ENCODE measurements at regions not wholly inside any gene's neighbourhood (a gene's known extent, or its start where the extent isn't known, plus 50 kb on each side); places are given as distances from the start of the nearest gene placed in this dataset.

DNA sequence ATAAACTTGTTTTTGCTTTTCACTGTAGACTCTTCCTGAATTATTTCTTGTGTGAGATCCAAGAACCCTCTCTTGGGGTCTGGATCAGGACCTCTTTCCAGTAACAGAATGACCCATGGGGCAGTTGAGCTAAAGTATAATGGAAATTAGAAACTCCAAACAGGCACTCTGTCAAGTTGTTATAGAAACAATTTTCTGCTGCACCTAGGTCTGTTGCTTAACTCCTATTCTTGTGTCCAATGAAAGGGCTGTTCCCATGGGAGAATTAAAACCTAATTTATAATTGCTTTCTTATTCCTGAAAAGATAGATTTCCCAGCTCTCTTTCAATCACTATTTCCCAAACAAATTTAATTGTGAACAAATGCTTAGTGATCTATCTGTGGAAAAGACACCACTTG is 1341.3 kb upstream of the PIK3C3 start:
- Histone ChIP-seq H3K36me3 (ENCODE audit: insufficient read depth, low read length) (no peaks in the 10 kb centered on the region), H3K4me3 (ENCODE audit: low read length) (no peak overlapping the region), H3K27me3 (ENCODE audit: low read length) (no peaks in the 10 kb centered on the region), H3K4me1 (ENCODE audit: low read length) (no peaks in the 10 kb centered on the region), H3K9ac (ENCODE audit: low read length) (no peak overlapping the region), H3K27ac (ENCODE audit: low read length) (no peak overlapping the region), H3K4me2 (ENCODE audit: low read depth, low read length, poor library complexity, severe bottlenecking) (no peak overlapping the region), H3K9me2 (replicated peaks; ENCODE audit: insufficient read depth, low read length) (no peaks in the 10 kb centered on the region), H2AFZ (ENCODE audit: low read length) (no peak overlapping the region), H3K9me3 (ENCODE audit: low read length) (peaks cover 24% of the 10 kb centered on the region), H4K20me1 (ENCODE audit: insufficient read depth, low read depth, low read length) (no peaks in the 10 kb centered on the region), H3K79me2 (ENCODE audit: low read length) (no peaks in the 10 kb centered on the region)
- no peak for DNase-seq

DNA sequence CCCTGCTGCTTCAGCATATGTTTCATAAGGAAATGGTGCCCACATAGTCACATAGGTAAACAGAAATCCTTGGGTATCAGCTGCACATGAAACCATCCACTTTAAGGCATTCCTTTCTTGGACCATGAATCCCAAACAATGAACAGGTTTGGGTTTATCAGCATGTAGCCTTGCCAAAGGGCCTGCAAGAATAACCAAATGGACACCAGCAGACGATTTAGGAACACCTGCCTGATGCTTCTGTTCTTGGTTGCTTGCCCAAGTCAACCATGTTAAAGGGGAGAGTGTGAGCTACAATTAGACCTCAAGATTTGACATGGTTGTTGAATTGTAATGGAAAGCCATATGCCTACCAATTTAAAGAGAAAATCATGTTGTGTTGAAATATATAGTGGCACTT is 1342.7 kb upstream of the PIK3C3 start:
- H4K20me1 ChIP-seq (ENCODE audit: insufficient read depth, low read depth, low read length) = no peaks in the 10 kb centered on the region
- no peaks in the 10 kb centered on the region for H3K79me2 ChIP-seq (ENCODE audit: low read length)
- H3K9me2 ChIP-seq (replicated peaks; ENCODE audit: insufficient read depth, low read length) = no peaks in the 10 kb centered on the region
- peaks cover 17% of the 10 kb centered on the region for H3K9me3 ChIP-seq (ENCODE audit: low read length)
- no peak overlapping the region for H3K9ac ChIP-seq (ENCODE audit: low read length)
- H3K4me2 ChIP-seq (ENCODE audit: low read depth, low read length, poor library complexity, severe bottlenecking) = no peak overlapping the region
- H3K27me3 ChIP-seq (ENCODE audit: low read length) = no peaks in the 10 kb centered on the region
- no peak for DNase-seq
- H3K4me3 ChIP-seq (ENCODE audit: low read length) = no peak overlapping the region
- H3K27ac ChIP-seq (ENCODE audit: low read length) = no peak overlapping the region
- no peak overlapping the region for H2AFZ ChIP-seq (ENCODE audit: low read length)
- H3K36me3 ChIP-seq (ENCODE audit: insufficient read depth, low read length) = no peaks in the 10 kb centered on the region
- no peaks in the 10 kb centered on the region for H3K4me1 ChIP-seq (ENCODE audit: low read length)

DNA sequence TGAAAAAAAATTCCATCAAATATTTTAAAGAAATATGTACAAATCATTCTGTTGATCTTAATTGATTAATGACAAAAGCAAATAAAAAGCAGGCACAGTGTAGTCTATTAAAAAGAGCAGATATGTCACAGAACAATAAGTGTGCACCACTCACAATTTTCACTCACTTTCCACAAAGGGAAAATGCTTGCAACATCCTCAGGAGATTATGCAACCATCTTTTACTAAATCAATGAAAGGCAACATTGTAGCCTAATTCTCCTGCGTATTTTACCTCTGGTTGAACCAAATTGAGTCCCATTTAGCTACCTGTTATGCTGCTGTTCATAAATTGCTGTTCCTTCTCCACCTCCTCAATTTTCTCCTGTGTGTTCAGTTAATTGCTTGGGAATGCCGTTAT is 1346.8 kb upstream of the PIK3C3 start:
- Histone ChIP-seq H3K9me2 (replicated peaks; ENCODE audit: insufficient read depth, low read length) (no peaks in the 10 kb centered on the region), H3K9ac (ENCODE audit: low read length) (no peak overlapping the region), H3K4me2 (ENCODE audit: low read depth, low read length, poor library complexity, severe bottlenecking) (no peak overlapping the region), H3K36me3 (ENCODE audit: insufficient read depth, low read length) (no peaks in the 10 kb centered on the region), H3K4me1 (ENCODE audit: low read length) (no peaks in the 10 kb centered on the region), H3K4me3 (ENCODE audit: low read length) (no peak overlapping the region), H3K27me3 (ENCODE audit: low read length) (no peaks in the 10 kb centered on the region), H3K79me2 (ENCODE audit: low read length) (no peaks in the 10 kb centered on the region), H2AFZ (ENCODE audit: low read length) (no peak overlapping the region), H4K20me1 (ENCODE audit: insufficient read depth, low read depth, low read length) (no peaks in the 10 kb centered on the region), H3K9me3 (ENCODE audit: low read length) (peaks cover 23% of the 10 kb centered on the region; the same call in 1 of the 2 replicates), H3K27ac (ENCODE audit: low read length) (no peak overlapping the region)
- no peak for DNase-seq

DNA sequence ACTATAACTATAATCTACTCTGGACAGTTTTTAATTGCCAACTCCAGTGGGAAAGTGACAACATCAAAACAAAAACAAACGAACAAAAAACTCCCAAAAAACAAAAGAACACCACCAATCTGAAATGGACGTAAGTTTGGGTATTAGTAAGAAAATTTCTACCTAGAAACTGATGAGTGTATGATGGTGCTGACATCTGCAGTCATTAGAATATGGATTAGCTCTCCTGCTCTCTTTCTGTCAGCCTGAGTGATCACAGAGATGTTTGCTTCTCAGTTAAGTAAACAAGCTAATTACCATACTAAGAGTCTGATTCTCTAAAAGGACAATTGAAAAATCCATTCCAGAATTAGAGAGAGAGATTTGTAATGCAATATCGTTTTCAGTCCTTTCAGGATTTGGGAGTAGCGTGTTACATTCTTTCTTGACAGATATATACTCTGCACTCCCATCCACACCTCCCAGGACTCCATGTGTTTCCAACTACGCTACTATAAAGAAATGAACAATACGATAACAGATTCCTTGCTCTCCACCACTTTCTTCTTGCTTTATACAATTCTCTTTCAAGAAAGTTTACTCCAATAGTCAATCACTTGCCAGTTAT is 1347.4 kb upstream of the PIK3C3 start:
- H3K9ac ChIP-seq (ENCODE audit: low read length) = no peak overlapping the region
- H3K4me2 ChIP-seq (ENCODE audit: low read depth, low read length, poor library complexity, severe bottlenecking) = no peak overlapping the region
- no peak overlapping the region for H2AFZ ChIP-seq (ENCODE audit: low read length)
- no peak for DNase-seq
- no peaks in the 10 kb centered on the region for H3K4me1 ChIP-seq (ENCODE audit: low read length)
- no peak overlapping the region for H3K27ac ChIP-seq (ENCODE audit: low read length)
- H3K9me3 ChIP-seq (ENCODE audit: low read length) = peaks cover 23% of the 10 kb centered on the region; the same call in 1 of the 2 replicates
- H3K79me2 ChIP-seq (ENCODE audit: low read length) = no peaks in the 10 kb centered on the region
- H4K20me1 ChIP-seq (ENCODE audit: insufficient read depth, low read depth, low read length) = no peaks in the 10 kb centered on the region
- no peaks in the 10 kb centered on the region for H3K27me3 ChIP-seq (ENCODE audit: low read length)
- no peak overlapping the region for H3K4me3 ChIP-seq (ENCODE audit: low read length)
- no peaks in the 10 kb centered on the region for H3K36me3 ChIP-seq (ENCODE audit: insufficient read depth, low read length)
- no peaks in the 10 kb centered on the region for H3K9me2 ChIP-seq (replicated peaks; ENCODE audit: insufficient read depth, low read length)

DNA sequence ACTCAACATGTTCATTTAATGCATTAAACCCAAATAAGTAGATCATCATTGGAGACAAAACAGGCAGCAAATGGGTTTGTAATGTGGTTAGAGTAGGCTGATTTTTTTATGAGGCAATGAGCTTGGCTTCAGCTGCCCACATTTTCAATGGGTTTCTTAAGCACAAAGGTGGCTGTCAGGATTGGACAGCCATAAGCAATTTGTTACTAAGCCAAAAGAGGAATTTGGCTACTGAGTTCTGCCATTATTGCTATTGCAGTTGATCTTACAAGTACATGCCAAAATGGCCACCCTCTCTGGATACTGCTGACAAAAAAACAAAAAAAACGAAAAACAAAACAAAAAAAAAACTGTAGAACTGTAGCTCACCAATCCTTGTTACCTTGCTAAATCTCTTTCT is 1348.0 kb upstream of the PIK3C3 start:
- H4K20me1 ChIP-seq (ENCODE audit: insufficient read depth, low read depth, low read length) = no peaks in the 10 kb centered on the region
- no peaks in the 10 kb centered on the region for H3K36me3 ChIP-seq (ENCODE audit: insufficient read depth, low read length)
- H3K27ac ChIP-seq (ENCODE audit: low read length) = no peak overlapping the region
- H2AFZ ChIP-seq (ENCODE audit: low read length) = no peak overlapping the region
- H3K9ac ChIP-seq (ENCODE audit: low read length) = no peak overlapping the region
- no peak for DNase-seq
- H3K27me3 ChIP-seq (ENCODE audit: low read length) = no peaks in the 10 kb centered on the region
- H3K4me2 ChIP-seq (ENCODE audit: low read depth, low read length, poor library complexity, severe bottlenecking) = no peak overlapping the region
- no peaks in the 10 kb centered on the region for H3K79me2 ChIP-seq (ENCODE audit: low read length)
- H3K9me2 ChIP-seq (replicated peaks; ENCODE audit: insufficient read depth, low read length) = no peaks in the 10 kb centered on the region
- peaks cover 17% of the 10 kb centered on the region; the same call in 1 of the 2 replicates for H3K9me3 ChIP-seq (ENCODE audit: low read length)
- no peaks in the 10 kb centered on the region for H3K4me1 ChIP-seq (ENCODE audit: low read length)
- H3K4me3 ChIP-seq (ENCODE audit: low read length) = no peak overlapping the region

DNA sequence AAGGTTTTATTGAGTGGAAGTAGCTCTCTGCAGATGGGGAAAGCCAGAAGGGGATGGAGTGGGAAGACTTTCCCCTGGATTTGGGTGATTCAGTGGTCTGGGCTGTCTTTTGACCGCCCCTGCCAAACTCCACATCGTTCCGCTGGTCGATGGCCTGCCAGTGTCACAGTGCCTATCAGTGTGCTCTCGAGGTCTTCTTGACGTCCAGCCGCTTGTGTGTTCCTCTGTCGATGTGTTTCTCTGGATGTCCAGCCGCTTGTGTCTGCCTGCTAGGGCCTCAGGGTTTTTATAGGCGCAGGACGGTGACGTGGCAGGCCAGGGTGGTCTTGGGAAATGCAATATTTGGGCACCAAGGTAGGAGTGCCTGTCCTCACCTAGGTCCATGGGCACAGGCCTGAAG is 1371.4 kb upstream of the PIK3C3 start:
- Histone ChIP-seq H3K9me2 (replicated peaks; ENCODE audit: insufficient read depth, low read length) (no peaks in the 10 kb centered on the region), H3K27ac (ENCODE audit: low read length) (no peak overlapping the region), H2AFZ (ENCODE audit: low read length) (no peak overlapping the region), H3K4me1 (ENCODE audit: low read length) (no peaks in the 10 kb centered on the region), H3K79me2 (ENCODE audit: low read length) (no peaks in the 10 kb centered on the region), H3K36me3 (ENCODE audit: insufficient read depth, low read length) (no peaks in the 10 kb centered on the region), H3K4me2 (ENCODE audit: low read depth, low read length, poor library complexity, severe bottlenecking) (no peak overlapping the region), H3K9ac (ENCODE audit: low read length) (no peak overlapping the region), H3K9me3 (ENCODE audit: low read length) (peaks cover 7% of the 10 kb centered on the region), H3K27me3 (ENCODE audit: low read length) (no peaks in the 10 kb centered on the region), H4K20me1 (ENCODE audit: insufficient read depth, low read depth, low read length) (no peaks in the 10 kb centered on the region), H3K4me3 (ENCODE audit: low read length) (no peak overlapping the region)
- no peak for DNase-seq

DNA sequence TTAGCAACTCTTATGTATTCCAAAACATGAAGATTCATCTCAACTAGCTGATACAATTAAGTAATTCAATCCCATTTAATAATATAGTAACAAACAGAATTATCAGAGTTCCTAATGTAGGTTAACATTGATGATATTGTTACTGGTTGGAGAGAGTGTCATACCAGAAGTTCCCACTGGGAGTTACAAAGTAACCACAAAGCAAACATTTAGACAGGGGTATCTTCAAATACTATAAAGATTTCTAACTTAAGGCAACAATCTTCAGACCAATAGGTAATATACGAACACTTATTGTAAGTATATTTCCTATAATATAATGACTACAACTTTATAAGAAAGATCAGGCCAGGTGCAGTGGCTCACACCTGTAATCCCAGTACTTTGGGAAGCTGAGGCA is 1372.9 kb upstream of the PIK3C3 start:
- no peaks in the 10 kb centered on the region for H3K36me3 ChIP-seq (ENCODE audit: insufficient read depth, low read length)
- DNase-seq = no peak
- H3K4me3 ChIP-seq (ENCODE audit: low read length) = no peak overlapping the region
- no peak overlapping the region for H3K4me2 ChIP-seq (ENCODE audit: low read depth, low read length, poor library complexity, severe bottlenecking)
- peaks cover 7% of the 10 kb centered on the region for H3K9me3 ChIP-seq (ENCODE audit: low read length)
- no peaks in the 10 kb centered on the region for H3K27me3 ChIP-seq (ENCODE audit: low read length)
- H4K20me1 ChIP-seq (ENCODE audit: insufficient read depth, low read depth, low read length) = no peaks in the 10 kb centered on the region
- no peak overlapping the region for H3K27ac ChIP-seq (ENCODE audit: low read length)
- no peaks in the 10 kb centered on the region for H3K4me1 ChIP-seq (ENCODE audit: low read length)
- no peak overlapping the region for H3K9ac ChIP-seq (ENCODE audit: low read length)
- H3K9me2 ChIP-seq (replicated peaks; ENCODE audit: insufficient read depth, low read length) = no peaks in the 10 kb centered on the region
- no peak overlapping the region for H2AFZ ChIP-seq (ENCODE audit: low read length)
- H3K79me2 ChIP-seq (ENCODE audit: low read length) = no peaks in the 10 kb centered on the region

DNA sequence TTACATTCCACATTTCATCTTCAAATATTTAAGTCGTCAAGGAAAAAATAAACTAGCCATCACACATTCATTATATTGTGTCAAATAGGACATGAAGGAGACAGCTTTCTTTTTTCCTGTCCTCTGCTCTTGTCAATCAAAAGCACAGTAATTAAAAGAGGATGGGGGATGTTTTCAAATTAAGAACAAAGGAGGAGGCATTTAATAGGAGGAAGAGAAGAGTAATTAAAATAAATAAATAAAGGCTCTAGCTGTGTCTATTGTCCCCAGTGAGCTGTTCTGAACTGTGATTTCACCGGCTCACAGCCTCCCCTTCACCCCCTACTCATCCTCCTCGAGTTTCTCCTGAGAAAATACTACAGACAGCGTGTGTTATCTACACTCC is 1377.1 kb upstream of the PIK3C3 start:
- H3K9ac ChIP-seq (ENCODE audit: low read length) = no peak overlapping the region
- no peaks in the 10 kb centered on the region for H3K36me3 ChIP-seq (ENCODE audit: insufficient read depth, low read length)
- H4K20me1 ChIP-seq (ENCODE audit: insufficient read depth, low read depth, low read length) = no peaks in the 10 kb centered on the region
- DNase-seq = no peak
- H3K79me2 ChIP-seq (ENCODE audit: low read length) = no peaks in the 10 kb centered on the region
- H3K4me2 ChIP-seq (ENCODE audit: low read depth, low read length, poor library complexity, severe bottlenecking) = no peak overlapping the region
- no peaks in the 10 kb centered on the region for H3K27me3 ChIP-seq (ENCODE audit: low read length)
- no peak overlapping the region for H3K27ac ChIP-seq (ENCODE audit: low read length)
- no peak overlapping the region for H3K4me3 ChIP-seq (ENCODE audit: low read length)
- peaks cover 3% of the 10 kb centered on the region; the same call in 1 of the 2 replicates for H3K9me3 ChIP-seq (ENCODE audit: low read length)
- no peaks in the 10 kb centered on the region for H3K4me1 ChIP-seq (ENCODE audit: low read length)
- H2AFZ ChIP-seq (ENCODE audit: low read length) = no peak overlapping the region
- H3K9me2 ChIP-seq (replicated peaks; ENCODE audit: insufficient read depth, low read length) = no peaks in the 10 kb centered on the region

Measured in Karpas-422 (cell line).